ENCODE measurements at regions not wholly inside any gene's neighbourhood (a gene's known extent, or its start where the extent isn't known, plus 50 kb on each side); places are given as distances from the start of the nearest gene placed in this dataset.

DNA sequence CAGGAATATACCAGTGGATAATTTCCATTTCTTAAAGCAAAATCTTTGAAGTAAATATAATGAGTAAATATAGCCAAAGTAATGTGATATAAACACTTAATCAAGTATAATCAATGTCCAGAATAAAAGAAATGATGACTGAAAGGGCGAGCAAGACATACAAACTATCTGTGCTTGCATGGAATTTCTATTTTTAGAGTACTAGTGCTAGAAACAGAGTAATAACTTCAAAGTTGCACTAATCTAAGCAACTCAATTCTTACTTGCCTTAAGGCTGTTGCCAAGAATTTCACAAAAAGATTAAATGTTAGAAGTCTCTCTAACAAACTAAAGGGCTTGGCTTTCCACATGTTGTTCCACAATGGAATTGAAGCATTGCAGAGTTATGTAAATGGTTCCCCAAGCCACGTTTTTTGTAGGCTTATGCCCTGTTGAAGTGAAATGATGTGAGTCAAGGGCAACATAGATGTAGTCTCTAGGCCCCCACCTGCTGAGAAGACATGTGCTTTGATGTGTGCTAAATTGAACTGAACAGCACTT is 175.0 kb upstream of the LMNTD1 start:
- Mint-ChIP-seq H3K36me3 (ENCODE audit: low read depth) (no peaks in the 10 kb centered on the region), H3K4me1 (ENCODE audit: low read depth) (no peaks in the 10 kb centered on the region), H3K4me3 (no peak overlapping the region), H3K27me3 (no peaks in the 10 kb centered on the region), H3K9me3 (no peaks in the 10 kb centered on the region), H3K27ac (no peak overlapping the region)
- TF ChIP-seq CTCF (IDR thresholded peaks at IDR 0.05) = no peak
- POLR2A ChIA-PET = no interaction called here
- DNase-seq = no peak
- no peak for ATAC-seq
- intact Hi-C loops (cut with micrococcal nuclease) = no loop called here
- CTCF ChIA-PET = no interaction called here

- ATAC-seq = no peak
- no peak for DNase-seq
- intact Hi-C loops (cut with micrococcal nuclease) = no loop called here
- no peaks in the 10 kb centered on the region for H3K9me3 Mint-ChIP-seq
- H3K4me3 Mint-ChIP-seq = no peak overlapping the region
- no peaks in the 10 kb centered on the region for H3K36me3 Mint-ChIP-seq (ENCODE audit: low read depth)
- ChIA-PET POLR2A (no interaction called here), CTCF (no interaction called here)
- TF ChIP-seq CTCF (IDR thresholded peaks at IDR 0.05) = no peak
- H3K27ac Mint-ChIP-seq = no peak overlapping the region
- no peaks in the 10 kb centered on the region for H3K27me3 Mint-ChIP-seq
- H3K4me1 Mint-ChIP-seq (ENCODE audit: low read depth) = no peaks in the 10 kb centered on the region
Observed at GRCh38 chr12:25730489-25731349, 177.6 kb upstream of the LMNTD1 start.

- no peak for TF ChIP-seq CTCF (IDR thresholded peaks at IDR 0.05)
- Mint-ChIP-seq H3K4me3 (no peak overlapping the region), H3K27ac (no peak overlapping the region), H3K9me3 (peaks cover 2% of the 10 kb centered on the region), H3K36me3 (ENCODE audit: low read depth) (no peaks in the 10 kb centered on the region), H3K27me3 (no peaks in the 10 kb centered on the region), H3K4me1 (ENCODE audit: low read depth) (no peaks in the 10 kb centered on the region)
- intact Hi-C loops (cut with micrococcal nuclease) = no loop called here
- DNase-seq = no peak
- ChIA-PET CTCF (no interaction called here), POLR2A (no interaction called here)
- ATAC-seq = no peak
Observed at GRCh38 chr12:25733541-25733940, 180.5 kb upstream of the LMNTD1 start.

- CTCF ChIA-PET = no interaction called here
- Mint-ChIP-seq H3K9me3 (peaks cover 2% of the 10 kb centered on the region), H3K4me1 (ENCODE audit: low read depth) (no peaks in the 10 kb centered on the region), H3K4me3 (no peak overlapping the region), H3K27me3 (no peaks in the 10 kb centered on the region), H3K36me3 (ENCODE audit: low read depth) (no peaks in the 10 kb centered on the region), H3K27ac (no peak overlapping the region)
- TF ChIP-seq CTCF (IDR thresholded peaks at IDR 0.05) = no peak
- POLR2A ChIA-PET = no interaction called here
- DNase-seq (no peak), ATAC-seq (no peak)
- intact Hi-C loops (cut with micrococcal nuclease) = no loop called here
Observed at GRCh38 chr12:25734529-25735180, 181.6 kb upstream of the LMNTD1 start.

- Mint-ChIP-seq H3K9me3 (peaks cover 2% of the 10 kb centered on the region), H3K36me3 (ENCODE audit: low read depth) (no peaks in the 10 kb centered on the region), H3K4me3 (no peak overlapping the region), H3K4me1 (ENCODE audit: low read depth) (no peaks in the 10 kb centered on the region), H3K27ac (no peak overlapping the region), H3K27me3 (no peaks in the 10 kb centered on the region)
- TF ChIP-seq CTCF (IDR thresholded peaks at IDR 0.05) = no peak
- no peak for DNase-seq
- ATAC-seq = no peak
- ChIA-PET CTCF (no interaction called here), POLR2A (no interaction called here)
- intact Hi-C loops (cut with micrococcal nuclease) = no loop called here
Observed at GRCh38 chr12:25740617-25741016, 187.5 kb upstream of the LMNTD1 start.

Data from activated CD8-positive, alpha-beta T cell treated with anti-CD3 and anti-CD28 coated beads for 36 hours (primary cell).